ENCODE measurements at regions not wholly inside any gene's neighbourhood (a gene's known extent, or its start where the extent isn't known, plus 50 kb on each side); places are given as distances from the start of the nearest gene placed in this dataset.

DNA sequence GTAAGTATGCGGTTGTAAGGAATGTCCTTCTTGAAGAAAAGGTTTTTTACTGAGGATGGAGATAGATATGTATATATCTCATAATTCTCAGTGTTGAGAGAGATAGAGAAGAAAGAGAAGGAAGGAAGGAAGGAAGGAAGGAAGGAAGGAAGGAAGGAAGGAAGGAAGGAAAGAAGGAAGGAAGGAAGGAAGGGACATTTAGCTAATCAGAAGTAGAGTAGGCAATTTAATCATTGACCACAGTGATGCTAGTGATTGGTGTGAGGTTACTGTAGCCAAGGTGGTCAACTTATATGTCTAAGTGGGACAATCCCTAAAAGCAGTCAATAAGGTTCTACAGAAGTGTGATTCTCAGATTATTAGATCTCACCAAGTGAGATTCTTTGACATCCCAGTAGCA lies 751.8 kb upstream of the CBLB start:
- Histone ChIP-seq H3K4me1 (ENCODE audit: control insufficient read depth in 5 of 5, insufficient read depth in 5 of 5, low read length in 5 of 5) (no peaks in the 10 kb centered on the region), H3K36me3 (ENCODE audit: control insufficient read depth in 4 of 4, insufficient read depth in 4 of 4, low read length in 4 of 4) (no peaks in the 10 kb centered on the region), H3K27ac (ENCODE audit: low read depth in 1 of 2, low read length in 1 of 2) (no peak overlapping the region), H3K9ac (ENCODE audit: insufficient read depth in 1 of 2, low read length in 2 of 2) (no peak overlapping the region), H3K4me3 (no peak overlapping the region), H3K9me3 (ENCODE audit: control insufficient read depth in 4 of 4, insufficient read depth in 3 of 4, low read length in 3 of 4) (peaks cover 0 to 5% (median 1%) of the 10 kb centered on the region in 4 donors), H3K27me3 (ENCODE audit: control insufficient read depth in 3 of 3, insufficient read depth in 3 of 3, low read length in 2 of 3) (no peaks in the 10 kb centered on the region)
- WGBS, 2 donors, result 96 to 98% methylated on average over 1 of the region's 1 CpG
- no peak for DNase-seq
- TF ChIP-seq CTCF (IDR thresholded peaks at IDR 0.05; ENCODE audit: control extremely low read depth, extremely low read depth), result no peak
- no peak for ATAC-seq (ENCODE audit: insufficient read depth, low FRiP score)

GRCh38 chr3:106624154-106624553 lies 753.1 kb upstream of the CCDC54 start:
- Histone ChIP-seq H3K4me1 (ENCODE audit: control insufficient read depth in 5 of 5, insufficient read depth in 5 of 5, low read length in 5 of 5) (peaks cover 0 to 12% (median 5%) of the 10 kb centered on the region in 5 donors), H3K27ac (ENCODE audit: low read depth in 1 of 2, low read length in 1 of 2) (no peak overlapping the region), H3K9ac (ENCODE audit: insufficient read depth in 1 of 2, low read length in 2 of 2) (no peak overlapping the region), H3K4me3 (no peak overlapping the region), H3K36me3 (ENCODE audit: control insufficient read depth in 4 of 4, insufficient read depth in 4 of 4, low read length in 4 of 4) (no peaks in the 10 kb centered on the region), H3K27me3 (ENCODE audit: control insufficient read depth in 3 of 3, insufficient read depth in 3 of 3, low read length in 2 of 3) (no peaks in the 10 kb centered on the region), H3K9me3 (ENCODE audit: control insufficient read depth in 4 of 4, insufficient read depth in 3 of 4, low read length in 3 of 4) (peaks cover 0 to 5% (median 1%) of the 10 kb centered on the region in 4 donors)
- no peak for ATAC-seq (ENCODE audit: insufficient read depth, low FRiP score)
- 90 to 92% methylated on average over 1 of the region's 1 CpG for WGBS, 2 donors
- no peak for DNase-seq
- TF ChIP-seq CTCF (IDR thresholded peaks at IDR 0.05; ENCODE audit: control extremely low read depth, extremely low read depth), result no peak

DNA sequence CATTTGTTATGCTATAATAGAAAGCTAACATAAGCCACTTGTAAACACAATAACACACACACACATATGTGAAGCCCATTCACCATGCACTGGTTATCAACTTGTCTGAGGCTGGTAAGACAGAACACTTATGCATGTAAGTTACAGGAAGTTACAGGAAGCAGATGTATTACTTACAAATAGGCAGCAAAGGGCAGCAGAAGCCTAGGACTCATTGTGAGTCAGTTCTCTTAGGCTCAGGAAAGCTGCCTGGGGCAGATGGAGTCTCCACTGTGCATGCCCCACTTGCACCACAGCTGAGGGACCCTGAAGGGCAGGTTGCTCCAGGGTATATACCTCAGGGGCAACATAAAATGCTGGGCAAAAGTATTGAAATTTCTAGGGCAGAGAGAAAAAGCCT lies 748.8 kb upstream of the CCDC54 start:
- Histone ChIP-seq H3K36me3 (ENCODE audit: control insufficient read depth in 4 of 4, insufficient read depth in 4 of 4, low read length in 4 of 4) (no peaks in the 10 kb centered on the region), H3K27ac (ENCODE audit: low read depth in 1 of 2, low read length in 1 of 2) (no peak overlapping the region), H3K27me3 (ENCODE audit: control insufficient read depth in 3 of 3, insufficient read depth in 3 of 3, low read length in 2 of 3) (no peaks in the 10 kb centered on the region), H3K4me1 (ENCODE audit: control insufficient read depth in 5 of 5, insufficient read depth in 5 of 5, low read length in 5 of 5) (peaks cover 0 to 17% (median 10%) of the 10 kb centered on the region in 5 donors), H3K9ac (ENCODE audit: insufficient read depth in 1 of 2, low read length in 2 of 2) (no peak overlapping the region), H3K9me3 (ENCODE audit: control insufficient read depth in 4 of 4, insufficient read depth in 3 of 4, low read length in 3 of 4) (peaks cover 0 to 5% (median 1%) of the 10 kb centered on the region in 4 donors), H3K4me3 (no peak overlapping the region)
- no peak for ATAC-seq (ENCODE audit: insufficient read depth, low FRiP score)
- TF ChIP-seq CTCF (IDR thresholded peaks at IDR 0.05; ENCODE audit: control extremely low read depth, extremely low read depth), result no peak
- no peak for DNase-seq

- no peak overlapping the region for H3K9ac ChIP-seq (ENCODE audit: insufficient read depth in 1 of 2, low read length in 2 of 2)
- no peak overlapping the region for H3K4me3 ChIP-seq
- no peak for ATAC-seq (ENCODE audit: insufficient read depth, low FRiP score)
- H3K4me1 ChIP-seq (ENCODE audit: control insufficient read depth in 5 of 5, insufficient read depth in 5 of 5, low read length in 5 of 5), result peaks cover 0 to 17% (median 10%) of the 10 kb centered on the region in 5 donors
- peaks cover 0 to 3% (median under 1%) of the 10 kb centered on the region in 4 donors for H3K9me3 ChIP-seq (ENCODE audit: control insufficient read depth in 4 of 4, insufficient read depth in 3 of 4, low read length in 3 of 4)
- WGBS, 2 donors, result 32 to 36% methylated on average over 2 of the region's 2 CpGs
- H3K27ac ChIP-seq (ENCODE audit: low read depth in 1 of 2, low read length in 1 of 2), result no peak overlapping the region
- TF ChIP-seq CTCF (IDR thresholded peaks at IDR 0.05; ENCODE audit: control extremely low read depth, extremely low read depth), result no peak
- H3K27me3 ChIP-seq (ENCODE audit: control insufficient read depth in 3 of 3, insufficient read depth in 3 of 3, low read length in 2 of 3), result no peaks in the 10 kb centered on the region
- H3K36me3 ChIP-seq (ENCODE audit: control insufficient read depth in 4 of 4, insufficient read depth in 4 of 4, low read length in 4 of 4), result no peaks in the 10 kb centered on the region
- DNase-seq, result no peak
Observed at GRCh38 chr3:106629215-106629832, 747.9 kb upstream of the CCDC54 start.
